ENCODE measurements at regions not wholly inside any gene's neighbourhood (a gene's known extent, or its start where the extent isn't known, plus 50 kb on each side); places are given as distances from the start of the nearest gene placed in this dataset.

DNA sequence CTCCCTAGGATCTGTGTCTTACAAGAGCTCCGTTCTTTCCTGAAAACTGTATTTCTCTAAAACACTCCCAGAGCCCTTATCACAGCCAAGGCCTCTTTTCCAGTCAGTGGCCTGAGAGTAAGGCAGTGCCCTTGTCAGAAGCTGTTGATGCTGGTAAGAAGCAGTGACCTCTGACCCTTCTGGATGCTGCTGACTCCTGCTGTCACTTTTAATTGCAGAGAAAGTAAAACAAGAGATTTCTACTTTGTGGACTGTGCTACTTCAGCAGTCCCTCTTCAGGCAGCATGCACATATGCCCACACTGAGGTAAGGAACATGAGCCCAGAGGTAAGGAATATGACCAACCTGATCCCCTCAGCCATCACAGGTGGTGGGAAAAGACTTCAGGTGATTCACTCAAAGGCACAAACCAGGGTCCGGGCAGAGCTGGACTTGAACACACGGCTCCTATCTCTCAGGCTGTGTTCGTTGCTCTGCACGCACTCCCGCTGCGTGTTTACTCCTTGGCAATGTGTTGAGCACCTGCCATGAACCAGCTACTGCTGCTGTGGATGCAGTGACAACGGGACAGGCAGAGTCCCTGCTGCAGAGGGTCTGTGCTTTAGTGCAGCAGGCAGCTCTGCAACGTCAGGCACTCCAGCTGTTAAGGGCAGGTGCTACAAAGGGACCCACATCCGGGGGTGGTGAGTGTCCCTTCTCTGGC is 201.9 kb upstream of the CST7 start:
- no peak overlapping the region for H4K91ac ChIP-seq (ENCODE audit: insufficient read depth, low read depth, low read length)
- no peak overlapping the region for H2AFZ ChIP-seq (replicated peaks; ENCODE audit: low read length, poor library complexity)
- no peak for TF ChIP-seq BHLHE40 (IDR thresholded peaks at IDR 0.05; ENCODE audit: low read depth, low read length)
- TF ChIP-seq MXI1 (IDR thresholded peaks at IDR 0.05; ENCODE audit: borderline replicate concordance, low read depth, low read length), result no peak
- TF ChIP-seq MAZ (IDR thresholded peaks at IDR 0.05; ENCODE audit: borderline replicate concordance, low read depth, low read length), result no peak
- TF ChIP-seq RAD21 (IDR thresholded peaks at IDR 0.05; ENCODE audit: low read length), result no peak
- TF ChIP-seq RCOR1 (IDR thresholded peaks at IDR 0.05; ENCODE audit: insufficient replicate concordance, low read length), result no peak
- no peak for TF ChIP-seq FOS (IDR thresholded peaks at IDR 0.05; ENCODE audit: low read depth, low read length)
- TF ChIP-seq CHD1 (IDR thresholded peaks at IDR 0.05; ENCODE audit: low read depth, low read length), result no peak
- no peak for TF ChIP-seq POLR2A (IDR thresholded peaks at IDR 0.05; ENCODE audit: low read depth, low read length)
- no peak for TF ChIP-seq CEBPB (IDR thresholded peaks at IDR 0.05; ENCODE audit: low read depth, low read length)
- TF ChIP-seq USF2 (IDR thresholded peaks at IDR 0.05; ENCODE audit: low read depth, low read length), result no peak
- TF ChIP-seq NFE2L2 (IDR thresholded peaks at IDR 0.05; ENCODE audit: low read depth, low read length), result no peak
- TF ChIP-seq MAFK (IDR thresholded peaks at IDR 0.05; ENCODE audit: low read depth, low read length), result no peak
- TF ChIP-seq, protein P1, sequence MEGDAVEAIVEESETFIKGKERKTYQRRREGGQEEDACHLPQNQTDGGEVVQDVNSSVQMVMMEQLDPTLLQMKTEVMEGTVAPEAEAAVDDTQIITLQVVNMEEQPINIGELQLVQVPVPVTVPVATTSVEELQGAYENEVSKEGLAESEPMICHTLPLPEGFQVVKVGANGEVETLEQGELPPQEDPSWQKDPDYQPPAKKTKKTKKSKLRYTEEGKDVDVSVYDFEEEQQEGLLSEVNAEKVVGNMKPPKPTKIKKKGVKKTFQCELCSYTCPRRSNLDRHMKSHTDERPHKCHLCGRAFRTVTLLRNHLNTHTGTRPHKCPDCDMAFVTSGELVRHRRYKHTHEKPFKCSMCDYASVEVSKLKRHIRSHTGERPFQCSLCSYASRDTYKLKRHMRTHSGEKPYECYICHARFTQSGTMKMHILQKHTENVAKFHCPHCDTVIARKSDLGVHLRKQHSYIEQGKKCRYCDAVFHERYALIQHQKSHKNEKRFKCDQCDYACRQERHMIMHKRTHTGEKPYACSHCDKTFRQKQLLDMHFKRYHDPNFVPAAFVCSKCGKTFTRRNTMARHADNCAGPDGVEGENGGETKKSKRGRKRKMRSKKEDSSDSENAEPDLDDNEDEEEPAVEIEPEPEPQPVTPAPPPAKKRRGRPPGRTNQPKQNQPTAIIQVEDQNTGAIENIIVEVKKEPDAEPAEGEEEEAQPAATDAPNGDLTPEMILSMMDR (conservative IDR thresholded peaks at IDR 0.05; ENCODE audit: low read depth, low read length), result no peak
- TF ChIP-seq ELK1 (IDR thresholded peaks at IDR 0.05; ENCODE audit: borderline replicate concordance, low read depth, low read length), result no peak
- no peak for TF ChIP-seq RFX5 (IDR thresholded peaks at IDR 0.05; ENCODE audit: low read depth, low read length)
- TF ChIP-seq SMC3 (IDR thresholded peaks at IDR 0.05; ENCODE audit: low read depth, low read length), result no peak
- DNase-seq (no peak), ATAC-seq (ENCODE audit: low read depth) (no peak)
- H2BK5ac ChIP-seq (ENCODE audit: low read depth, low read length, poor library complexity, severe bottlenecking), result no peak overlapping the region
- no peak overlapping the region for H3K27ac ChIP-seq (ENCODE audit: insufficient read depth, low read length)
- H3K4me1 ChIP-seq (ENCODE audit: control insufficient read depth, insufficient read depth, low read length), result no peaks in the 10 kb centered on the region
- H3K4ac ChIP-seq (ENCODE audit: low read depth, low read length), result no peak overlapping the region
- no peaks in the 10 kb centered on the region for H3K79me1 ChIP-seq (ENCODE audit: low read depth in 1 of 2, low read length in 2 of 2)
- no peaks in the 10 kb centered on the region for H3K36me3 ChIP-seq (ENCODE audit: control insufficient read depth, insufficient read depth, low read length)
- ChIA-PET POLR2A (ENCODE audit: unreplicated experiment) (no interaction called here), CTCF (no interaction called here)
- no peak overlapping the region for H2AK5ac ChIP-seq (ENCODE audit: low read depth, low read length)
- in situ Hi-C loops (cut with MboI; ENCODE audit: low sequenced_read_pairs), result no loop called here
- intact Hi-C loops (cut with micrococcal nuclease), result no loop called here
- no peak overlapping the region for H3K4me2 ChIP-seq (ENCODE audit: low read depth, low read length)
- H4K8ac ChIP-seq (ENCODE audit: low read depth in 2 of 2, low read length in 2 of 2), result no peak overlapping the region
- H2AK9ac ChIP-seq (replicated peaks; ENCODE audit: low read depth, low read length, poor library complexity), result no peak overlapping the region
- no peak overlapping the region for H2BK15ac ChIP-seq (ENCODE audit: low read depth, low read length)
- H4K5ac ChIP-seq (ENCODE audit: low read depth, low read length), result no peak overlapping the region
- H3K18ac ChIP-seq (ENCODE audit: low read depth, low read length), result no peak overlapping the region
- H3K14ac ChIP-seq (replicated peaks; ENCODE audit: low read depth, low read length), result no peak overlapping the region
- dilution Hi-C loops (cut with HindIII; ENCODE audit: low sequenced_read_pairs, unreplicated experiment), result no loop called here
- no peak overlapping the region for H3K23ac ChIP-seq (ENCODE audit: low read depth, low read length)
- no peak overlapping the region for H3K56ac ChIP-seq (ENCODE audit: extremely low read depth, insufficient read depth, low read length)
- H3K4me3 ChIP-seq (ENCODE audit: insufficient read depth, low read depth, low read length), result no peak overlapping the region
- H3K27me3 ChIP-seq (ENCODE audit: control insufficient read depth, insufficient read depth, low read length), result peaks cover 12% of the 10 kb centered on the region
- no TSS peak for BruUV-seq (replicated peaks)
- H3K9me3 ChIP-seq (ENCODE audit: control insufficient read depth, insufficient read depth, low read length), result no peaks in the 10 kb centered on the region
- no peak overlapping the region for H2BK20ac ChIP-seq (ENCODE audit: low read depth, low read length)
- 37% methylated on average over 8 of the region's 10 CpGs; no CpG with 5 or more reads in 1 of the 2 experiments for WGBS, 2 experiments (ENCODE audit: extremely low coverage in 2 of 2, insufficient read length in 1 of 2)
- H4K20me1 ChIP-seq (ENCODE audit: insufficient read depth, low read length), result no peaks in the 10 kb centered on the region
- H3K9me1 ChIP-seq (ENCODE audit: insufficient read depth, low read length), result no peaks in the 10 kb centered on the region
- no peak overlapping the region for H2BK120ac ChIP-seq (ENCODE audit: low read depth, low read length)
- H3K9ac ChIP-seq (ENCODE audit: low read depth, low read length), result no peak overlapping the region
